KMS-11 (cell line): ENCODE measurements at regions not wholly inside any gene's neighbourhood (a gene's known extent, or its start where the extent isn't known, plus 50 kb on each side); places are given as distances from the start of the nearest gene placed in this dataset.

Source experiments
- H2AFZ ChIP-seq: fragments of 200-600 bp; sonication (generic); 2 replicates; pipeline ENCODE4 v1.6.1; 2016; ENCODE audit warnings: antibody characterized with exemption, mixed run types, low read depth
- H3K27ac ChIP-seq: fragments of 200-600 bp; sonication (generic); 2 replicates; pipeline ENCODE4 v1.6.1; 2016; ENCODE audit warnings: mild to moderate bottlenecking, mixed run types
- H3K27me3 ChIP-seq: fragments of 200-600 bp; sonication (generic); 2 replicates; pipeline ENCODE4 v1.6.1; 2017; ENCODE audit warnings: mild to moderate bottlenecking, low read depth, mixed run types, moderate library complexity; ENCODE audit not compliant: insufficient read depth
- H3K36me3 ChIP-seq: fragments of 200-600 bp; sonication (generic); 2 replicates; pipeline ENCODE4 v1.6.1; 2017; ENCODE audit warnings: mild to moderate bottlenecking, mixed run types; ENCODE audit not compliant: insufficient read depth
- H3K4me1 ChIP-seq: fragments of 200-600 bp; sonication (generic); 2 replicates; pipeline ENCODE4 v1.6.1; 2016; ENCODE audit warnings: mild to moderate bottlenecking, low read depth, mixed run types; ENCODE audit not compliant: poor library complexity, severe bottlenecking
- H3K4me2 ChIP-seq: fragments of 200-600 bp; sonication (generic); 2 replicates; pipeline ENCODE4 v1.7.0; 2016; ENCODE audit warnings: mild to moderate bottlenecking, mixed run types
- H3K4me3 ChIP-seq: fragments of 200-600 bp; sonication (generic); IDR thresholded peaks from 2 replicates; pipeline ENCODE4 v1.6.1; 2017; ENCODE audit warnings: low read depth, low read length, mixed read lengths; ENCODE audit not compliant: insufficient read depth
- H3K79me2 ChIP-seq: fragments of 200-600 bp; sonication (generic); 2 replicates; pipeline ENCODE4 v1.6.1; 2016; ENCODE audit warnings: low read depth, mixed run types; ENCODE audit not compliant: insufficient read depth
- H3K9ac ChIP-seq: fragments of 200-600 bp; sonication (generic); 2 replicates; pipeline ENCODE4 v1.6.1; 2016; ENCODE audit warnings: mild to moderate bottlenecking, mixed run types
- H4K20me1 ChIP-seq: fragments of 200-600 bp; sonication (generic); 2 replicates; pipeline ENCODE4 v1.6.1; 2016; ENCODE audit warnings: mild to moderate bottlenecking, mixed run types; ENCODE audit not compliant: insufficient read depth
- CTCF ChIP-seq: fragments of 200-600 bp; sonication (generic); conservative IDR thresholded peaks from 2 replicates; pipeline ENCODE4 v1.6.1; 2017; ENCODE audit warnings: low read depth, mild to moderate bottlenecking, antibody characterized with exemption, low read length, moderate library complexity, mixed read lengths

- Histone ChIP-seq H3K36me3 (no peaks in the 10 kb centered on the region), H3K4me2 (no peak overlapping the region), H3K27ac (no peak overlapping the region), H3K9ac (no peak overlapping the region), H3K79me2 (no peaks in the 10 kb centered on the region), H2AFZ (no peak overlapping the region), H3K4me3 (no peak overlapping the region), H3K4me1 (no peaks in the 10 kb centered on the region), H3K27me3 (no peaks in the 10 kb centered on the region), H4K20me1 (no peaks in the 10 kb centered on the region)
- TF ChIP-seq CTCF = peak; percentile 34; the same call in 1 of the 2 replicates
Measured at GRCh38 chr4:19224820-19225219, 1026.9 kb upstream of the SLIT2 start.

GRCh38 chr4:19216476-19216875 lies 1035.2 kb upstream of the SLIT2 start:
- Histone ChIP-seq H4K20me1 (no peaks in the 10 kb centered on the region), H3K27me3 (no peaks in the 10 kb centered on the region), H3K9ac (no peak overlapping the region), H3K27ac (no peak overlapping the region), H3K79me2 (no peaks in the 10 kb centered on the region), H3K4me3 (no peak overlapping the region), H3K4me1 (no peaks in the 10 kb centered on the region), H3K36me3 (no peaks in the 10 kb centered on the region), H3K4me2 (no peak overlapping the region), H2AFZ (no peak overlapping the region)
- TF ChIP-seq CTCF = no peak

- no peak for TF ChIP-seq CTCF
- Histone ChIP-seq H3K9ac (no peak overlapping the region), H2AFZ (no peak overlapping the region), H3K27me3 (no peaks in the 10 kb centered on the region), H3K79me2 (no peaks in the 10 kb centered on the region), H4K20me1 (no peaks in the 10 kb centered on the region), H3K4me3 (no peak overlapping the region), H3K4me2 (no peak overlapping the region), H3K27ac (no peak overlapping the region), H3K4me1 (no peaks in the 10 kb centered on the region), H3K36me3 (no peaks in the 10 kb centered on the region)
Measured at GRCh38 chr4:19214591-19215186, 1037.0 kb upstream of the SLIT2 start.

GRCh38 chr4:19213388-19213787 lies 1038.3 kb upstream of the SLIT2 start:
- no peak for TF ChIP-seq CTCF

More at GRCh38 chr4:19213388-19213787, 1038.3 kb upstream of the SLIT2 start:
- no peaks in the 10 kb centered on the region for H3K27me3 ChIP-seq
- H4K20me1 ChIP-seq = no peaks in the 10 kb centered on the region
- no peak overlapping the region for H3K4me3 ChIP-seq
- H3K9ac ChIP-seq = no peak overlapping the region
- no peak overlapping the region for H3K4me2 ChIP-seq
- H2AFZ ChIP-seq = no peak overlapping the region
- no peak overlapping the region for H3K27ac ChIP-seq
- no peaks in the 10 kb centered on the region for H3K4me1 ChIP-seq
- no peaks in the 10 kb centered on the region for H3K36me3 ChIP-seq
- H3K79me2 ChIP-seq = no peaks in the 10 kb centered on the region
